Stomach (tissue), 8 donors: ENCODE measurements at regions not wholly inside any gene's neighbourhood (a gene's known extent, or its start where the extent isn't known, plus 50 kb on each side); places are given as distances from the start of the nearest gene placed in this dataset.
A peak's percentile ranks its signal among the peaks of the same experiment; 100 is the strongest.

Source experiments
- DNase-seq, 2 donors: peaks; one replicate each; pipeline versions ENCODE4 v3.0.0 to v3.0.0-alpha.2; 2013 to 2019
- H3K27ac ChIP-seq, 5 donors: fragments of 200-600 bp in 4 of 5; sonication (generic) in 4 of 5; one replicate each; pipeline ENCODE4 v1.5.1; 2013 to 2019; ENCODE audit warnings: mild to moderate bottlenecking in 1 of 5, moderate library complexity in 1 of 5
- H3K27me3 ChIP-seq, 3 donors: fragments of 200-600 bp; sonication (generic); one replicate each; pipeline ENCODE4 v1.5.1; 2017 to 2019; ENCODE audit warnings: mixed run types in 1 of 3
- H3K36me3 ChIP-seq, 4 donors: fragments of 200-600 bp; sonication (generic); 1 replicate in 3 of 4; 2 replicates in 1 of 4; pipeline ENCODE4 v1.5.1; 2016 to 2019
- H3K4me1 ChIP-seq, 4 donors: fragments of 200-600 bp; sonication (generic); one replicate each; pipeline ENCODE4 v1.5.1; 2016 to 2019
- H3K4me3 ChIP-seq, 4 donors: fragments of 200-600 bp; sonication (generic) in 3 of 4; one replicate each; pipeline ENCODE4 v1.5.1; 2016 to 2019; ENCODE audit warnings: mild to moderate bottlenecking in 1 of 4
- H3K9me3 ChIP-seq, 4 donors: fragments of 200-600 bp; sonication (generic); one replicate each; pipeline ENCODE4 v1.5.1; 2016 to 2019
- EP300 ChIP-seq: sonication (generic); formaldehyde crosslinking; IDR thresholded peaks from one replicate; pipeline ENCODE4 v1.6.1; 2017; ENCODE audit warnings: antibody characterized with exemption
- POLR2A ChIP-seq, 4 donors: fragments of 450-650 bp; IDR thresholded peaks; one replicate each; pipeline ENCODE4 v1.6.1; 2016; ENCODE audit warnings: antibody characterized with exemption in 4 of 4, control low read depth in 2 of 4, mild to moderate bottlenecking in 1 of 4, moderate library complexity in 1 of 4
- POLR2AphosphoS5 ChIP-seq, 3 donors: sonication (generic); formaldehyde crosslinking; IDR thresholded peaks; one replicate each; pipeline ENCODE4 v1.6.1; 2016; ENCODE audit warnings: antibody characterized with exemption in 3 of 3
- WGBS, 5 donors: extraction: QIAGEN DNeasy Blood & Tissue Kit in 3 of 5; methylation state at CpG; one replicate each; pipeline versions ENCODE4 v1.1.5 to v1.1.7; 2013 to 2018; 5-methylcytosine and 5-hydroxymethylcytosine counted together
- intact Hi-C: fragments of 100-400 bp; cut with DNase I; formaldehyde crosslinking; loops from one replicate; pipeline ENCODE4 v1.15.1; 2023; ENCODE audit warnings: low total_unique reads
- TF ChIP-seq, protein P1 (sequence below), 7 experiments: fragments of 450-650 bp in 4 of 7; fragments of 200-600 bp in 3 of 7; sonication (generic) in 3 of 7; IDR thresholded peaks; one replicate each; pipeline ENCODE4 v1.5.1; 2016 to 2019; ENCODE audit warnings: antibody characterized with exemption in 7 of 7, control low read depth in 2 of 7, mild to moderate bottlenecking in 1 of 7
- donor health status: healthy with polysubstance abuse.
- donor health status: Bipolar disorder and iron deficiency.
- donor health status: healthy.

DNA sequence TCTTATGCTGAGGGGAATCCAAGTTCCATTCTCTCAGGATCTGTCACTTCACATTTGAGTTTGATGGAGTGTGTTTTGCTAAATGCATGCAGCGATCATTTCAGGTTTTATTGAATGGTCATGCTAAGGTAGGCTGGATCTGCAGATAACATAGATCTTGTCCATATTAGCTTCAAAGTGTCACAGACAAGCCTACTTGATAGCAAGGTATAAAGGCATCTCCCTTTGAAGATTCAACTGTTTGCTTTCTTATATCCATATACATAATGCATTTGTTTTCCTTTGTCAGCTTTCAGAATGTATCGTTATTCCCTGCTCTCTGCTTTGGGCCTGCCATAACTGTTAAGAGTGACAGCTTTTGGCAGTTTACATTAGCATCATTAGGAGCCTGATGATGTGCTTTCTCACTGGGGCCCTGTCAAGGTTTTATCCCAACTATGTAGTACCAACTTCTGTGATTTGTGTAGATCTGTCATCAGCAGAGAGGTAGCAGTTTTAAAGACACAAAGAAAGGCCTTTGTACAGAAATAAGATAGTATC lies 604.3 kb upstream of the CDH7 start:
- H3K36me3 ChIP-seq = no peaks in the 10 kb centered on the region
- no peaks in the 10 kb centered on the region for H3K4me1 ChIP-seq
- TF ChIP-seq, protein P1, sequence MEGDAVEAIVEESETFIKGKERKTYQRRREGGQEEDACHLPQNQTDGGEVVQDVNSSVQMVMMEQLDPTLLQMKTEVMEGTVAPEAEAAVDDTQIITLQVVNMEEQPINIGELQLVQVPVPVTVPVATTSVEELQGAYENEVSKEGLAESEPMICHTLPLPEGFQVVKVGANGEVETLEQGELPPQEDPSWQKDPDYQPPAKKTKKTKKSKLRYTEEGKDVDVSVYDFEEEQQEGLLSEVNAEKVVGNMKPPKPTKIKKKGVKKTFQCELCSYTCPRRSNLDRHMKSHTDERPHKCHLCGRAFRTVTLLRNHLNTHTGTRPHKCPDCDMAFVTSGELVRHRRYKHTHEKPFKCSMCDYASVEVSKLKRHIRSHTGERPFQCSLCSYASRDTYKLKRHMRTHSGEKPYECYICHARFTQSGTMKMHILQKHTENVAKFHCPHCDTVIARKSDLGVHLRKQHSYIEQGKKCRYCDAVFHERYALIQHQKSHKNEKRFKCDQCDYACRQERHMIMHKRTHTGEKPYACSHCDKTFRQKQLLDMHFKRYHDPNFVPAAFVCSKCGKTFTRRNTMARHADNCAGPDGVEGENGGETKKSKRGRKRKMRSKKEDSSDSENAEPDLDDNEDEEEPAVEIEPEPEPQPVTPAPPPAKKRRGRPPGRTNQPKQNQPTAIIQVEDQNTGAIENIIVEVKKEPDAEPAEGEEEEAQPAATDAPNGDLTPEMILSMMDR (IDR thresholded peaks at IDR 0.05) = no peak
- TF ChIP-seq POLR2A (IDR thresholded peaks at IDR 0.05) = no peak
- no peak for TF ChIP-seq EP300
- no peak for TF ChIP-seq POLR2AphosphoS5 (IDR thresholded peaks at IDR 0.05)
- H3K27ac ChIP-seq = no peak overlapping the region
- WGBS, 5 donors = 53 to 83% (median 68%) methylated on average over 2 of the region's 2 CpGs
- H3K4me3 ChIP-seq = no peak overlapping the region
- intact Hi-C loops = no loop called here
- no peaks in the 10 kb centered on the region for H3K27me3 ChIP-seq
- no peak for DNase-seq
- no peaks in the 10 kb centered on the region for H3K9me3 ChIP-seq

GRCh38 chr18:65145312-65145711 lies 605.5 kb upstream of the CDH7 start:
- no peak for TF ChIP-seq POLR2AphosphoS5 (IDR thresholded peaks at IDR 0.05)
- Histone ChIP-seq H3K27me3 (no peaks in the 10 kb centered on the region), H3K4me3 (no peak overlapping the region), H3K27ac (no peak overlapping the region), H3K9me3 (no peaks in the 10 kb centered on the region), H3K36me3 (no peaks in the 10 kb centered on the region), H3K4me1 (no peaks in the 10 kb centered on the region)
- intact Hi-C loops = no loop called here
- no peak for DNase-seq

GRCh38 chr18:65133610-65134009 lies 617.2 kb upstream of the CDH7 start:
- Histone ChIP-seq H3K27me3 (no peaks in the 10 kb centered on the region), H3K27ac (no peak overlapping the region), H3K9me3 (peaks cover 0 to 9% (median 0%) of the 10 kb centered on the region in 4 donors), H3K4me3 (no peak overlapping the region), H3K36me3 (no peaks in the 10 kb centered on the region), H3K4me1 (no peaks in the 10 kb centered on the region)
- no peak for DNase-seq
- TF ChIP-seq POLR2A (IDR thresholded peaks at IDR 0.05) (no peak), EP300 (no peak), POLR2AphosphoS5 (IDR thresholded peaks at IDR 0.05) (no peak)
- TF ChIP-seq, protein P1 (IDR thresholded peaks at IDR 0.05) = no peak
- intact Hi-C loops = no loop called here
- WGBS, 5 donors = 73 to 82% (median 75%) methylated on average over 1 of the region's 1 CpG

GRCh38 chr18:65124633-65125032 lies 626.2 kb upstream of the CDH7 start:
- Histone ChIP-seq H3K27ac (no peak overlapping the region), H3K4me3 (no peak overlapping the region), H3K9me3 (peaks cover 9 to 21% (median 18%) of the 10 kb centered on the region in 4 donors), H3K27me3 (no peaks in the 10 kb centered on the region), H3K4me1 (no peaks in the 10 kb centered on the region), H3K36me3 (no peaks in the 10 kb centered on the region)
- peak in 1 of 2 donors; percentile 3 for DNase-seq
- TF ChIP-seq, protein P1 (IDR thresholded peaks at IDR 0.05) = no peak
- TF ChIP-seq POLR2A (IDR thresholded peaks at IDR 0.05) (no peak), EP300 (no peak), POLR2AphosphoS5 (IDR thresholded peaks at IDR 0.05) (no peak)
- intact Hi-C loops = no loop called here
- WGBS, 5 donors = 53 to 78% (median 68%) methylated on average over 3 of the region's 3 CpGs

DNA sequence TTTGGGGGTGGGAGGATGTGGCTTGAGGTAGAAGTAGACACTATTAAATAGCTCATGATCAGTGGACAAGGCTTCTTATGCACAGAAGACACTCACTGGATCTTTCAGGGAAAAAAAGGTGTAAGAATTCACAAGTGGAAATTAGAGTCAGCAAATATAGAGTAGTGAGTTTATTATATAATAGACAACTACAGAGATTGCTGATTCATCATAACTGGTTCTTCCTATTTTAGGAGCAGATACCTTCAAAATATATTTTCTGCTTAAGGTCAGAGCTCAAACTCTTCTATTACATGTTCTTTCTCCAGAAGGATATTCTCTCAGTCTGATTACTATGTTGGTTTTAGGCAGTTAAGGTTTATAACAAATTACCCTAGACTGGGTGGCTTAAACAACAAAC lies 646.9 kb upstream of the CDH7 start:
- no peak overlapping the region for H3K27ac ChIP-seq
- no peaks in the 10 kb centered on the region for H3K36me3 ChIP-seq
- DNase-seq = no peak
- H3K27me3 ChIP-seq = no peaks in the 10 kb centered on the region
- intact Hi-C loops = no loop called here
- H3K4me3 ChIP-seq = no peak overlapping the region
- no peak for TF ChIP-seq POLR2A (IDR thresholded peaks at IDR 0.05)
- TF ChIP-seq EP300 = no peak
- TF ChIP-seq, protein P1 (IDR thresholded peaks at IDR 0.05) = no peak
- no peak for TF ChIP-seq POLR2AphosphoS5 (IDR thresholded peaks at IDR 0.05)
- H3K9me3 ChIP-seq = peaks cover 0 to 7% (median 4%) of the 10 kb centered on the region in 4 donors
- H3K4me1 ChIP-seq = no peaks in the 10 kb centered on the region
